HG03175 (cell line): ENCODE measurements at regions not wholly inside any gene's neighbourhood (a gene's known extent, or its start where the extent isn't known, plus 50 kb on each side); places are given as distances from the start of the nearest gene placed in this dataset.
"Not testable (repeated sequence)": the region's sequence is repeated elsewhere in the genome, so short reads cannot be mapped to it uniquely, and the experiment has no call there.

ENCODE experiments used
- ATAC-seq: cut with Tn5 transposase; IDR thresholded peaks from one replicate; pipeline ENCODE4 v1.9.1; 2021; ENCODE audit warnings: mild to moderate bottlenecking, moderate library complexity; ENCODE audit not compliant: unreplicated experiment

- no peak for ATAC-seq
Observed at GRCh38 chr18:55699233-55699765, 111.3 kb upstream of the TCF4 start.

GRCh38 chr18:55696811-55697210 is 108.8 kb upstream of the TCF4 start:
- ATAC-seq = no peak

- ATAC-seq = no peak
Observed at GRCh38 chr18:55695091-55695490, 107.1 kb upstream of the TCF4 start.

- ATAC-seq = no peak
Observed at GRCh38 chr18:55694291-55694690, 106.3 kb upstream of the TCF4 start.

- ATAC-seq = no peak
Observed at GRCh38 chr18:55688030-55688429, 100.0 kb upstream of the TCF4 start.

GRCh38 chr18:55687106-55687505 is 99.1 kb upstream of the TCF4 start:
- ATAC-seq = no peak

- no peak for ATAC-seq
Observed at GRCh38 chr18:55685638-55686037, 97.6 kb upstream of the TCF4 start.

GRCh38 chr18:55672574-55673361 is 84.8 kb upstream of the TCF4 start:
- ATAC-seq = no peak

GRCh38 chr18:55665506-55665905 is 77.5 kb upstream of the TCF4 start:
- no peak for ATAC-seq

GRCh38 chr18:55664758-55665400 is 76.9 kb upstream of the TCF4 start:
- not testable (repeated sequence) for ATAC-seq

GRCh38 chr18:55663891-55664290 is 75.9 kb upstream of the TCF4 start:
- ATAC-seq = no peak

GRCh38 chr18:55658598-55658997 is 70.6 kb upstream of the TCF4 start:
- ATAC-seq = no peak

GRCh38 chr18:55657572-55658331 is 69.8 kb upstream of the TCF4 start:
- no peak for ATAC-seq

- ATAC-seq = no peak
Observed at GRCh38 chr18:55654986-55655385, 67.0 kb upstream of the TCF4 start.

GRCh38 chr18:55651236-55651635 is 63.2 kb upstream of the TCF4 start:
- ATAC-seq = no peak

GRCh38 chr18:55650363-55650870 is 62.4 kb upstream of the TCF4 start:
- no peak for ATAC-seq

GRCh38 chr18:55647331-55647730 is 59.3 kb upstream of the TCF4 start:
- ATAC-seq = no peak

GRCh38 chr18:55642191-55642590 is 54.2 kb upstream of the TCF4 start:
- no peak for ATAC-seq

- ATAC-seq = no peak
Observed at GRCh38 chr18:55641486-55641885, 53.5 kb upstream of the TCF4 start.
